AML-193 (cell line): ENCODE measurements at regions not wholly inside any gene's neighbourhood (a gene's known extent, or its start where the extent isn't known, plus 50 kb on each side); places are given as distances from the start of the nearest gene placed in this dataset.

Source experiments
- DNase-seq, 2 experiments: peaks; one replicate each; lab custom pipeline; 2025; lab: John Stamatoyannopoulos, UW

DNA sequence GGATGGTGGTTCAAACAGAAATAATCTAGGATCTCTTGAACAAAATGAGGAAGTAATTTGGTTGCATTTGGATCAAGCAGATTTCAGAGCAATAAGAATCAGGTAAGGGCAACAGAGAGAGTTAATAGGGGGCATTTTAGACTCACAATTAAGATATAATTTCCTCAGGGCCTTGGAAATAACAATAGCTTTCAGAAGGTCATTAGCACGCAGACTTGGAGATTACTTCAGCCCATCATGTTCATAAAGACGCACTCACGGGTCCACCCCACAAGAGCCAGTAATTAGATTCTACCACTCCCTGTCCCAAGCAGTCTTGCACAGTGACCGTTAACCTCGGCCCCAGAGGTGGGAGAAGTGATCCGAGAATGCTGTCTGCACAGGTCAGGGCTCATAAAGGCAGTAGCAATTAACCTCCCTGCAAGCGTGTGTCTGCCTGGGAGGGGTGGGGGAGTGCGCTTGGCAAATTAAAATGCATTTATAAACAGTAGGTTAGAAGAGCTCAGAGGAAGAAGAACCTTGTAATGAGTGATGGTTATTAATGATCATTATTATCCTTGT lies 125.7 kb upstream of the CCDC196 start:
- DNase-seq, result no peak

DNA sequence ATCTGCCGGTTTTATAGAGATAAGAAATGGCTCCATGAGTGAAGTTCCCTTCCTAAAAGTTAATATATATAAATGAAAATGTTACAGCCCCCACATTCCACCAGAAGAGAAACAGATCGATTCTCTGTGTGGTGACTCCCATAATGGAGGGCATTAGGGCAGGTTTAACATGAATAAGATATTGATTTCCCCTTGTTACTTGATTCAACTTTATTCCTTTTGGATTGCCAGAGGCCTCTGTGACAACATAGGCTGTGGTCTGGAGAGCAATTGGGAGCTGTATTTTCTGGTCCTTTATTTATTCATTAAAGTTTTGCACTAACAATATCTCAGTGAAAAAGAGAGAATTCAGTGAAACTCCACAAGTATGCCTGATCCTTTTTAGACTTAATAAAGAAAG lies 125.2 kb upstream of the CCDC196 start:
- DNase-seq, result no peak

- no peak for DNase-seq
These were observed 120.8 kb upstream of the CCDC196 start for GRCh38 chr14:66365388-66365787.

DNA sequence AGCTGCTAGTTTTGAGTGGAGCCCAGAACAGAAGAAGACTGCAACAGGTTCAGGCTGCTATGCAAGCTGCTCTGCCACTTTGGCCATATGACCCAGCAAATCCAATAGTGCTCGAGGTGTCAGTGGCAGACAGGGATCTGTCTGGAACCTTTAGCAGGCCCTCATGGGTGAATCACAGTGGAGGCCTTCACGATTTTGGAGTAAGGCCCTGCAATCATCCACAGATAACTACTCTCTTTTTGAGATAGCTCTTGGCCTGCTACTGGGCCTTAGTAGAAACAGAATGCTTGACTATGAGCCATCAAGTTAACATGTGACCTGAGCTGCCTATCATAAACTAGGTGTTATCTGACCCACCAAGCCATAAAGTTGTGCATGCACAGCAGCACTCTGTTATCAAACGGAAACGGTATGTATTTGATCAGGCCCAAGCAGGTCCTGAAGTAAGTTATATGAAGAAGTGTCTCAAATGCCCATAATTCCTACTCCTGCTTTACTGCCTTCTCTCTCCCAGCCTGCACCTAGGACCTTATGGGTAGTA lies 116.9 kb upstream of the CCDC196 start:
- DNase-seq, result no peak

DNA sequence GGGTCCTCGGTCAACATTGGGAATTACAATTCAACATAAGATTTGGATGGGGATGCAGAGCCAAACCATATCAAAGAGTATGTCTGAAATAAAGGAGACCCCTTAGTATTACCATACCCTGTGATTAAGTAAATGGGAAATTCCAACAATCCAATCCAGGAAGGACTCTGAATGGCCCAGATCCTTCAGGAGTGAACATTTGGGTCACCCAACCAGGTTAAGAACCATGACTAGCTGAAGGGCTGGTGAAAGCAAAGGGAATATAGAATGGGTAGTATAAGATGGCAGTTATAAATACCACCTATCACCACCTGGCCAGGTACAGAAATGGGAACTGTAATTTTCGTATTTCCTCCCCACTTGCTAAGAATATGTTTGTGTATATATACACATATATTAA lies 114.4 kb upstream of the CCDC196 start:
- DNase-seq, result no peak

GRCh38 chr14:66375046-66375964 lies 110.9 kb upstream of the CCDC196 start:
- DNase-seq, result no peak

- DNase-seq, result no peak
These were observed 108.6 kb upstream of the CCDC196 start for GRCh38 chr14:66377574-66377973.

DNA sequence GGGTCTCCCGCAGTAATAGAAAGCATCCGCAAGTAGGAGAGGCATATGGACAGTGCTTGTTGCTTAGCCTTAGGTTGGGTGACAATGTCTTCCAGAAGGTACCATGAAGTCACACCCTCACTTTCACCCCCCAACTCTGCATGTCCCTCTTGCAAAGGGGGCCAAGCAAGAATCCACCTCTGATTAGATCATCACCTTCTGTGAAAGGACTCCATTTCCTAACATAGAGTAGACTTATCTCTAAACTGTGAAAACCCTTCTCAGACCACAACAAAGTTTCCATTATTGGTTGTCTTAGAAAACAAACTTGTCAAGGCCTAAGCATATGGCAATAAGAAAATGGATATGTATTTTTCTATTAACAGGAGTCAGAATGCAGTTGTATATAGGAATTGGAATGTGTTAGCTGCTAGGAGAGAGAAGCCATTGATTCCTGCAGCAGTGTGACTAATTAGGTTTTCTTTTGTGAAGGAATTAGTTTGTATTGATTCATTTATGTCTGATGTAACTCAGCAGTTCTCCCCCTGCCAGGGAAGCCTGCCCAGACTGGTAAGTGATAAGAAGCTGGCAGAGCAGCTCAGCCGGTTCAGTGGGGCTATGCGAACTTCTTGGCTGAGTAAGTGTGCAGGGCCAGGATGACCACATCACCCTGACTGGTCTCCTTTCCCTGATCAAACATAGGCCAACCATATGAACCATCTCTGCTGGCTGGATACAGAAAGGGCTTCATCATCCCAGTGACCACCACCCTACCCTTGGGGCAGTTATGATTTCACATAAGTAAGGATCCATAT lies 107.3 kb upstream of the CCDC196 start:
- DNase-seq, result no peak

GRCh38 chr14:66380143-66380542 lies 106.0 kb upstream of the CCDC196 start:
- DNase-seq, result no peak

GRCh38 chr14:66381755-66382154 lies 104.4 kb upstream of the CCDC196 start:
- no peak for DNase-seq

GRCh38 chr14:66383257-66383656 lies 102.9 kb upstream of the CCDC196 start:
- no peak for DNase-seq

- DNase-seq, result no peak
These were observed 102.4 kb upstream of the CCDC196 start for GRCh38 chr14:66383771-66384170.

DNA sequence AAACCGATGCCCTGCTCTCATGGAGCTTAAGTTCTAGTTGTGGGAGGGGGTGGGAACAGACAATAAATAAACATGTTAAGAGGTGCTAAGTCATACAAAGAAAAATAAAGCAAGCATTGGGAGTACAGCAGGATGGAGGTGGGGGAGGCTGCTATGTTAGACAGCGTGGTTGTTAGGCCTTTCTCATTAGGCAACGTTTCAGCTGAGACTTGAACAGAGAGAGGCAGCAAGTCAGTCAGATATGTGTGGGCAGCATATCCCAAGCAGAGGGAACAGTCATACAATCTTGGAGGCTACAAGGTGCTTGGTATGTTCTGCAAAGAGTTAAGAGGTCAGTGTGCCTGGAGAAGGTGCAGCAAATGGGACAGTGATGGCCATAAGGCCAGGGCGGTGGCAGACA lies 97.7 kb upstream of the CCDC196 start:
- no peak for DNase-seq

GRCh38 chr14:66389481-66389880 lies 96.7 kb upstream of the CCDC196 start:
- DNase-seq, result no peak

DNA sequence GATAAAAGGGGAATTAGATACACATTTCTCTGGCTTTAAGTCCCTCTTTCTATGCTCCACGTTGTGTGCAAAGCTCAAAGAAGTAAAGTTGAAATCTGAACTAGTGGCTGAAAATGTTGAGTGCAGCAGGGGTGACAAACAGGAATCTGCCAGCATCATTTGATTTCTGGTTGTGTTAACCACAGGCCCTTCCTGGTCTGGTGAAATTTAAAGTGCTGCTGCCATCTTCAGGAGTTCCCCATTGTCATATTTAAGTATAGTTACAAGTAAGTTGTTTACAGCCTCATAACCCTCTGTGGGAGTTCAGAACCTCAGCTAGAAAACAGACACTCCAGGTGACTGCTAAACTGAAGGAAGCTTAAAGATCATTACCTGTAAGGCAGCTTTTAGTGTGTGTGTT lies 90.9 kb upstream of the CCDC196 start:
- no peak for DNase-seq

- DNase-seq, result no peak
These were observed 90.0 kb upstream of the CCDC196 start for GRCh38 chr14:66396164-66396563.

DNA sequence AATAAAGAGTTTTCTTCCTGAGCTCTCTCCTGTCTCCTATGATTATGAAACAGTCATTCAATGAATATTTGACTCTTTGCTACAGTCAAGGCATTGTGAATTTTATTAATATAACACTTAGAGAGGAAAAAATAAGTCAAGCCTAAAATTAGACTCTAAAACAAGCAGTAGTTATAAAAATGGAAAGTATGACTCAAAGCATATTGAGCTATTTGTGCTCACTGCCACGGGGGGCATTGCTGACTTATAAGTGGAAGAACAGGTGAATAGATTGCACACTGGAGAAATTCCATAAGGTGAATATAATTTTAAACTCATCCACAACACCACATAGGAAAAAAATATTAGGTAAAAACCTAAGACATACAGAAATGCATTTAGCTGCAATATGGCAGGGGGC lies 87.7 kb upstream of the CCDC196 start:
- DNase-seq, result no peak

DNA sequence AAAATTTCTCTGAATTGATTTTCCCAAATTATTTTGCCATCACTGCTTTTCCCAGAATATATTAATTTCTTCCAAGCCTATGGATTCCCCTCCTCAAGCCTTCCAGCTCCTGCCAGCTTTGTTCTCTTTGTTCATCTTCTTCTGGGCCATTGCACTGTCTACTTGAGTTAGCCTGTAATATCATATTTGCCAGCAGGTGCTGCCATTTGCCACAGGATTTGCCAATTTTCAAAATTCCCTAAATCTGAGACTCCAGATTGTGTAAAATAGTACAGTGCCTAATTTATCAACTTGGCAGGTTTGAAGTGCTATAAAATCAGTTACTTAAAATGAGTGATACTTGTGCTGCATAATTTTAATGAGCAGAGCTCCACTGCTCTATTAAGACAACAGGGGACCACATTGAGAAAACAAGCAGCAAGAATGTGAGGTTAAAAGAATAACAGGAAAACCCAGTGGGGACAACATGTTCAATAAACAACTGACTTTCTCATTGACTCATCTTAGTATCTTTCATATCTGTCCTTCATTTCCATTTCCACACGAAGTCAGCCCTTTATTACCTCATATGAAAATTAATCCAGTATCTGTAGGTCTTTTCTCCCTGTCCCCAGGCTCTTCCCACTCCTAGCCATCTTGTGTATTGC lies 84.6 kb upstream of the CCDC196 start:
- peak in 1 of 2 experiments; percentile 3 for DNase-seq

DNA sequence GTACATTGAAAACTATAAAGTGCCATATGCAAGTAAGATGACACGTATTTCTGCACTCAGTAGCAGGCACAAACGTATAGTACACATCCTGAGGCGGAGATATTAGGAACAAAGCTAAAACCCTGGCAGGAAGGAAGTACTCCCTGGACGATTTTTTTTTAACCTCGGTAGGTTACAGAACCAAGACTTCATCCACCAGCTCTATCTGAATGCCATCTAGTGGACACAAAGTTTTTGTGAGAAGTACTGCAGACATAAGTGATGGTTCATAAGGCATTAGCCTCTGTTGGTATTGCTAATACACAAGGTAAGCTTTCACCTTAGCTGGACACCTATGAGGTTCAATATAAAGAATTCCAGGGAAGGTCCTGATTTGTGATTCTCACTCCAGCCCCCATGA lies 83.0 kb upstream of the CCDC196 start:
- peak; percentile 52 to 67 for DNase-seq

DNA sequence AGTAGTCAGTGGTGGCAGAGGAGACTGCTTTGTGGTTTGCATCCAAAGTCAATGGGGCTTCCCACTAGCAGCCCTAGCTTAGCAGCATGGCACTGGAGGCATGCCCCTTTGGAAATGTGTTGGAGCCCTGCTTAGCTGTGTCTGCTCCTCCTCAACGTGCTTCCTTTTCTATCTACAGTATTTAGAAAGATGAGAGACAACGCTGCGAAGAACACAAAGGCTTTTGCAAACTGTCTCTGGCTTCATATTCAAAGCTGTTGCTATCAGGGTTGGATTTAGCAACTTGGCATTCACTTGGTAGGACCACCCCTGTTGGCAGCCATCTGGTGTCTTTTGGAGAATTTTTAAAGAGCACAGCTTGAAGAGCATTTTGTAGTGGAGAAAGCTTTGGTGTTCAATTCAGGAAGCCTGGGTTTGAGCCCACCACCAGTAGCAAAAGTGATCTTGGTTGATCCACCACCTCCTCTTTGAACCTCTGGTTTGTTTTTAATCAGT lies 82.1 kb upstream of the CCDC196 start:
- DNase-seq, result no peak

GRCh38 chr14:66405158-66405557 lies 81.0 kb upstream of the CCDC196 start:
- DNase-seq, result no peak

DNA sequence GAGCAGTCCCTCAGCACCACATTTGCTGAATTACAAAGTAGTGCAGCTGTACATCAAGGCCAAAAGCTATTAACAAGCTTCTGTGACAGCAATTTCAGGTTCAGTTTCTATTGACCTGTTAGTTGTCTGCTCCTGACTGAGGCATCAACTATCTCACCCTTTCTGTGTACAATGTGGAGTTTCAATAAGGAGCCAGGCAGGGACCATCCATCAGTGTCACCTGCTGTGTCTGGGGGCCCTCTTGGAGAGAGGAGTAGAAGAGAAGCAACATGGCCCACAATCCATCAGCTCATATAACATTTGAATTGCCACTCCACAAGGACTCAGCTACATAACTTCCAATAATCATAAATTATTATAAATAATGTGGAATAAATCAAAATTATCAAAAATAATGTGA lies 72.3 kb upstream of the CCDC196 start:
- no peak for DNase-seq
